WI38 (cell line): ENCODE measurements at regions not wholly inside any gene's neighbourhood (a gene's known extent, or its start where the extent isn't known, plus 50 kb on each side); places are given as distances from the start of the nearest gene placed in this dataset.
"Not testable (repeated sequence)": the region's sequence is repeated elsewhere in the genome, so short reads cannot be mapped to it uniquely, and the experiment has no call there.

ENCODE experiments used
- H3K4me3 ChIP-seq: 2 replicates; pipeline ENCODE4 v1.5.1; 2011; ENCODE audit warnings: low read depth, mild to moderate bottlenecking, control low read depth, low read length
- CTCF ChIP-seq: IDR thresholded peaks from 2 replicates; pipeline ENCODE4 v1.5.1; 2012; ENCODE audit warnings: low read depth, mild to moderate bottlenecking, control low read depth, low read length

DNA sequence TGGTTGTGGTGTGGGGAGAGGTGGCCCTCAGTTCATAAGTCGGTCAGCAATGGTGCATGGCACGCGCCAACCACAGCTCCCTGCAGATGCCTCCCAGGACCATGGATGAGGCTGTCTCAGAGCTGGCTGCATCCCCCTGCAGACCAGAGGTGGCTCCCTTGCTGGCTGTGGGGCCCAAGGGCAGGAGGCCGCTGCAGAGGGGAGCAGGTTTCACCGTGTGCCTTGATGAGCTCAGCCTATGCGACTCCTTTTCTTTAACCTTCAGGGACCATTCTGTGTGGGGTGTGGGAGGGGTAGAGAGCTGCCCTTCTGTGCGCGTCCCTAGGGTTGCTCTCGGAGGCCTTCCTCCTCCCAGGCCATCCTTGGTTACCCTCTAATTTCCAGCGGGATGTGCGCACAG is 152.4 kb downstream of the ACTR3B start:
- H3K4me3 ChIP-seq = no peak overlapping the region
- TF ChIP-seq CTCF = no peak

DNA sequence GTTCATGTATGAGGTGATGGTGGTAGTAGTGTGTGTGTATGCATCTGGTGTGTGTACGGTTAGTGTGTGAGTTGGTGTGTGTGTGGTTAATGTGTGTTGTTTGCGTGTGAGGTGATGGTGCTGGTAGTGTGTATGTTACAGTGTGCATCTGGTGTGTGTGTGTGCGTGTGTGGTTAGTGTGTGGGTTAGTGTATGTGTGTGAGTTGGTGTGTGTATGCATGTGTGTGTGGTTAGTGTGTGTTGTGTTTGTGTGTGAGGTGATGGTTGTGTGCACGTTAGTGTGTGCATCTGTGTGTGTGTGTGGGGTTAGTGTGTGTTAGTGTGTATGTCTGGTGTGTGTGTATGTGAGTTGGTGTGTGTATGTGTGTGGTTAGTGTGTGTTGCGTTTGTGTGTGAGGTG is 153.0 kb downstream of the ACTR3B start:
- no peak overlapping the region for H3K4me3 ChIP-seq
- no peak for TF ChIP-seq CTCF

DNA sequence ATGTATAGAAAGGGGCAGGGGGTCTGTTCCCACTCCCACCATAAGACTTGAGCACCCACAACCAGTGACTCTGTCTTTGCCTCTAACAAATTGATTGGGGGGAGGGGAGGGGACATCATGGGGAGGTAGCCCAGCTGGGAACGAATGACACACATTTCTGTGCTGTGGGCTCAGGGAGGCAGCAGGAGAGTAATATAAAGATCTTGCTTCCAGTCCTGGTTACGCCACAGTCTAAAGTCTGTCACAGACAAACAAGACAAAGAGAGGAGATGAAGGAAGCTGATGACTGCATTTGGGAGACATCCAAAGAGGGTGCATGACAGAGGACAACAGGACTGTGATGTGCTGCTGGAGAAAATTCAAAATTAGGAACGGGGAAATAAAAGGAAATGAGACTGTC is 153.9 kb downstream of the ACTR3B start:
- H3K4me3 ChIP-seq = no peak overlapping the region
- no peak for TF ChIP-seq CTCF

GRCh38 chr7:152914014-152914844 is 154.7 kb downstream of the ACTR3B start:
- H3K4me3 ChIP-seq = no peak overlapping the region
- no peak for TF ChIP-seq CTCF

GRCh38 chr7:152914845-152915102 is 155.2 kb downstream of the ACTR3B start:
- H3K4me3 ChIP-seq = not testable (repeated sequence)

- no peak overlapping the region for H3K4me3 ChIP-seq
- no peak for TF ChIP-seq CTCF
Observed at GRCh38 chr7:152922318-152923081, 162.9 kb downstream of the ACTR3B start.

- TF ChIP-seq CTCF = no peak
- no peak overlapping the region for H3K4me3 ChIP-seq
Observed at GRCh38 chr7:152923711-152924110, 164.2 kb downstream of the ACTR3B start.

DNA sequence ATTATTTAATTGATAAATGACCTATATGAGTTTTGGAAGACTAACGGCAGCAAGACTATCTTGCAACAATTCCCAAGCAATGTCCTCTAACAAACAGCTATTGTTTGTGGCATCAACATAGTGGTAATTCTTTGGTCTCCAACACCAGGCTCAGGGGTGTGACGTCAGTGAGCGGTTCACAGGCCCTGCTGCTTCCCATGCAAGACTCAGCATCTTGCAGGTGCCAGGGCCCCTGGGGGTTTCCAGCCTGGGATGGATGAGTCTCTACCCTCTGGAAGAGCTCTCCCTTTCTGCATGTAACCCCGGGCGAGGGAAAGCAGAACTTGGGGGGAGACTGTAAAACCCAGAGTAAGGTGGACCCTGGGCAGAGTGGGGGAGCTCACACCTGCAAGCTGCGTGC is 164.7 kb downstream of the ACTR3B start:
- no peak for TF ChIP-seq CTCF
- no peak overlapping the region for H3K4me3 ChIP-seq
